DND-41 (cell line): ENCODE measurements at regions not wholly inside any gene's neighbourhood (a gene's known extent, or its start where the extent isn't known, plus 50 kb on each side); places are given as distances from the start of the nearest gene placed in this dataset.

Experiments
- ATAC-seq: fragments of 200-7000 bp; cut with Tn5 transposase; 3 replicates; pipeline ENCODE4 v1.9.1; 2021; ENCODE audit warnings: low read depth; ENCODE audit not compliant: insufficient read depth
- DNase-seq: peaks from one replicate; pipeline ENCODE4 v3.0.0-alpha.2; 2020
- H2AFZ ChIP-seq: 2 replicates; pipeline ENCODE4 v1.6.0; 2012; ENCODE audit warnings: low read depth, low read length
- H3K27ac ChIP-seq: 2 replicates; pipeline ENCODE4 v1.5.1; 2012; ENCODE audit warnings: low read length, inconsistent platforms
- H3K27me3 ChIP-seq: fragments of 200-600 bp; sonication (generic); 2 replicates; pipeline ENCODE4 v1.6.0; 2012; ENCODE audit warnings: low read length, mild to moderate bottlenecking, inconsistent platforms; ENCODE audit not compliant: insufficient read depth, poor library complexity
- H3K36me3 ChIP-seq: 2 replicates; pipeline ENCODE4 v1.5.1; 2012; ENCODE audit warnings: low read length, inconsistent platforms; ENCODE audit not compliant: insufficient read depth
- H3K4me1 ChIP-seq: 2 replicates; pipeline ENCODE4 v1.5.1; 2012; ENCODE audit warnings: mild to moderate bottlenecking, low read length; ENCODE audit not compliant: insufficient read depth
- H3K4me2 ChIP-seq: 2 replicates; pipeline ENCODE4 v1.6.0; 2012; ENCODE audit warnings: mild to moderate bottlenecking, moderate library complexity, low read length, inconsistent platforms; ENCODE audit not compliant: insufficient read depth
- H3K4me3 ChIP-seq, 2 experiments: fragments of 200-600 bp in 1 of 2; shearing (Covaris generic) in 1 of 2; 2 replicates each; pipeline ENCODE4 v1.5.1; 2012 to 2016; ENCODE audit warnings: inconsistent platforms in 2 of 2, low read length in 2 of 2, mild to moderate bottlenecking in 2 of 2, low read depth in 1 of 2, moderate library complexity in 1 of 2
- H3K79me2 ChIP-seq: 2 replicates; pipeline ENCODE4 v1.6.0; 2012; ENCODE audit warnings: low read length, inconsistent platforms; ENCODE audit not compliant: insufficient read depth
- H3K9ac ChIP-seq: 2 replicates; pipeline ENCODE4 v1.6.0; 2012; ENCODE audit warnings: low read depth, mild to moderate bottlenecking, inconsistent platforms, low read length, moderate library complexity
- H3K9me3 ChIP-seq: 2 replicates; pipeline ENCODE4 v1.5.1; 2012; ENCODE audit warnings: low read length, moderate library complexity, mild to moderate bottlenecking, inconsistent platforms; ENCODE audit not compliant: insufficient read depth, severe bottlenecking
- H4K20me1 ChIP-seq: 2 replicates; pipeline ENCODE4 v1.6.0; 2012; ENCODE audit warnings: low read length; ENCODE audit not compliant: insufficient read depth
- CTCF ChIP-seq: IDR thresholded peaks from 2 replicates; pipeline ENCODE4 v1.5.1; 2012; ENCODE audit warnings: borderline replicate concordance, low read length, moderate library complexity, mild to moderate bottlenecking; ENCODE audit not compliant: poor library complexity, severe bottlenecking; ENCODE audit errors: extremely low read depth
- EZH2 ChIP-seq: IDR thresholded peaks from 3 replicates; pipeline ENCODE4 v1.6.1; 2012; ENCODE audit warnings: borderline replicate concordance, low read depth, mild to moderate bottlenecking, moderate library complexity, low read length, inconsistent platforms; ENCODE audit not compliant: severe bottlenecking

- H2AFZ ChIP-seq = no peak overlapping the region
Measured at GRCh38 chr13:80047406-80047805, 293.5 kb downstream of the SPRY2 start.

GRCh38 chr13:80040981-80041317 is 300.0 kb downstream of the SPRY2 start:
- Histone ChIP-seq H2AFZ (no peak overlapping the region), H3K4me3 (no peak overlapping the region), H3K27me3 (peaks cover 5% of the 10 kb centered on the region), H3K4me1 (no peaks in the 10 kb centered on the region), H3K36me3 (no peaks in the 10 kb centered on the region), H3K79me2 (no peaks in the 10 kb centered on the region), H3K9ac (no peak overlapping the region), H3K27ac (no peak overlapping the region), H4K20me1 (no peaks in the 10 kb centered on the region), H3K9me3 (no peaks in the 10 kb centered on the region), H3K4me2 (no peak overlapping the region)
- DNase-seq (no peak), ATAC-seq (no peak)
- TF ChIP-seq EZH2 (no peak), CTCF (no peak)

More at GRCh38 chr13:80047406-80047805, 293.5 kb downstream of the SPRY2 start:
- ATAC-seq = no peak
- H3K4me1 ChIP-seq = peaks cover 14% of the 10 kb centered on the region
- H4K20me1 ChIP-seq = no peaks in the 10 kb centered on the region
- H3K4me2 ChIP-seq = no peak overlapping the region
- no peaks in the 10 kb centered on the region for H3K79me2 ChIP-seq
- peaks cover 5% of the 10 kb centered on the region for H3K27me3 ChIP-seq
- H3K9me3 ChIP-seq = no peaks in the 10 kb centered on the region
- H3K4me3 ChIP-seq = no peak overlapping the region
- no peak overlapping the region for H3K9ac ChIP-seq
- no peaks in the 10 kb centered on the region for H3K36me3 ChIP-seq
- no peak for DNase-seq
- H3K27ac ChIP-seq = no peak overlapping the region
- TF ChIP-seq EZH2 = no peak
- TF ChIP-seq CTCF = no peak

- Histone ChIP-seq H3K79me2 (no peaks in the 10 kb centered on the region), H3K36me3 (no peaks in the 10 kb centered on the region), H3K4me3 (no peak overlapping the region), H3K4me2 (no peak overlapping the region), H4K20me1 (no peaks in the 10 kb centered on the region), H3K9ac (no peak overlapping the region), H3K4me1 (no peaks in the 10 kb centered on the region), H3K27me3 (peaks cover 5% of the 10 kb centered on the region), H3K9me3 (no peaks in the 10 kb centered on the region), H2AFZ (no peak overlapping the region), H3K27ac (no peak overlapping the region)
- no peak for DNase-seq
- TF ChIP-seq EZH2 (no peak), CTCF (no peak)
- ATAC-seq = no peak
Measured at GRCh38 chr13:80040196-80040980, 300.5 kb downstream of the SPRY2 start.
